ENCODE measurements at regions not wholly inside any gene's neighbourhood (a gene's known extent, or its start where the extent isn't known, plus 50 kb on each side); places are given as distances from the start of the nearest gene placed in this dataset.
"Not testable (repeated sequence)": the region's sequence is repeated elsewhere in the genome, so short reads cannot be mapped to it uniquely, and the experiment has no call there.

- DNase-seq = no peak
These were observed 756.3 kb downstream of the BCKDHB start for GRCh38 chr6:80862756-80863155.

DNA sequence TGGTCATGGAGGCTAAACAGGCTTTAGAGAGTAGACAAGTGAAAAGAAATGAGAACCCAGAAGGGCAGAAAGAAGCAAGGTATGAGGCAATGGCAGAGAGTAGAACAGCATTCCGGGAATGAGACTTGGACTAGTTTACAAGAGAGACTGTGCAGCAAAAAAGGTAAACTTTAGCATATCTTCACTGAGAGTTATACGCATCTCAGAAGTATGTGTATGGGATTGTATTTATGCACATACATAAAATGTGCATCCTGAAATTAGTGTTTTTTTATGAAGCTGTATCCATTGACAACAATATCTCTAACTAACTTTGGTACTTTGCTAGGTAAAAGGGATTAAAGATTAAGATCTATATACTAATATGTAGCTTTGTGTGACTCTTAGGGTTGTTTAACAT lies 753.6 kb downstream of the BCKDHB start:
- no peak for DNase-seq

GRCh38 chr6:80847973-80848372 lies 741.5 kb downstream of the BCKDHB start:
- DNase-seq = not testable (repeated sequence)

DNA sequence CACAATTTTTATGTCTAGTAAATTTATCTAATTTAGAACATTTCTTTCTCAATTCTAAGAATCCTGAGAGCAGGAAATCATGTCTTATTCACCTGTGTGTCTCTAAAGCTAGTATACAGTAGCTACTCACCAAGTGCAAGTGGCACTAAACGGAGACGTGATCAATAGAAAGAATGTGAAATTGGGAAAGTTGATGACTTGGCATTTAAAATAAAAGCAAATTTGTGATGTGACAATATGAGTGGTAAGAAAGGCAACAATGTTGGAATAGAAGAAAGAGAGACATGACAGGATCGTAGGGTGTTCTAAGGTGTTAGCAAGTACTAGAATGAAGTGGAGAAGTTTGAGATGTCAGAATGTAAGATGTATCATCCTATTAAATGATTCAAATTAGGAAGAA lies 725.9 kb downstream of the BCKDHB start:
- no peak for DNase-seq

DNA sequence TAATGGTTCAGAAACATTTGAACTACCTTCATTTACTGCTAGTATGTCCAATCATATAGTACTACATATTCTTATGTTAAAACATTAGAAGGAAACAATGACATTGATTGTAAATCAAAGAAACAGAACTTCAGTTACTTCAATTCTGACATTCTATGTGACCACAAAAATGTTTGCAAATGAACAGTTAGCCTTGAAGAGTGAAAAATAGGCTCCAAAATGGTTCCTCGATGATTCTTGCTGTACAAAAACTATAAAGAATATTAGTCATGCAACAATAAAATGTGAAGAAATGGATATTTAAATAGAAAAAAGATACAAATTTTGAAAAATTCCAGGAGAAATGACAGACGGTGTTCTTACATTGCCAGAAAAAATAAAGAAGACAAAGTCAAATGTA lies 686.9 kb downstream of the BCKDHB start:
- DNase-seq = no peak

DNA sequence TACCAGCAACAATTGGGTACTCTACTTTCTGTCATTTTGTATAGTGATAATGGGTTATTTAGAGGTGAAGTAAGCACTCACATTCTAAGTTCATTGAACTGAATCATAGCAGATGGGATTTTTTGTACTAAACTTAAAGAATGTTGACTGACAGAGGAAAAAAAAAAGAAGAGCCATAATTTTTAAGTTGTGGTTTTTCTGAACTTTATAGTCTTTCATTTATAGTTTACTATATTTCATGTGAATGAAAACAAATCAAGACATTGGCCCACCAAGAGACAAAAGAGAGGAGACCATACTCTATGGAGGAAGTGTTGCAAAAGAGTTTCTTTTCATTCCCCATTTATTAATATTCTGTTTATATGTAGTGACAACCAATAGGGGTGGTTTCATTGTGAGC lies 685.7 kb downstream of the BCKDHB start:
- DNase-seq = no peak

DNA sequence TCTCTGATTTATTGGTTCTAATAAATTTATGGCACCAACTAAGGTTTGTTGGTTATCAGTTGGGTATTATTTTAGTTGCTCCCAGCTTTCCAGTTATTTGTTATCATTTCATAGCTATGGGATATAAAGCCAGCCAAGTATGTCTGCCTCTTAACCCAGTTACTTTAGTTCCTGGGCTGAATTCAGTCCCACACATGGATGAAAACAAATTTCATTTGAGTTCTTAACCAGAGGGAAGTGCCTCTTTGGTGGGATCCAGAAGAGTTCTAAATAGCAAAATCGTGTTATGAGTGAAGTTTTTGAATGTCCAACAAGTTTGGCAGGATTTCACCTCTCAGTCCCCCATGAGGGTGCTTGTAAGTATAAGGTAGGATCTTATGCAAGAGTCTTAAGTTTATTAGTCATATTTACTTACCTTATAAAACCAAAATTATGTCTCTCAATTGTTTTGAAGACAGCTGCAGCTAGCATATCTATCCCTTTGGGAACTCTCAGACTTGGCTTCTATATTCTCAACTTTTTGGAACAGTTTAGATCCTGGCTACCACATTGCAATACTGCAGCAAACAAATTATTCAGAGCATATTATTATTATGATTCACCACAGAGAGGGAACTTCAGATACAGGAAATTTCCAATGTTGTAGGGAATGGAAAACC lies 683.6 kb downstream of the BCKDHB start:
- DNase-seq = no peak

GRCh38 chr6:80783271-80783670 lies 676.8 kb downstream of the BCKDHB start:
- not testable (repeated sequence) for DNase-seq

GRCh38 chr6:80771941-80772340 lies 665.5 kb downstream of the BCKDHB start:
- DNase-seq = no peak

GRCh38 chr6:80769106-80769505 lies 662.6 kb downstream of the BCKDHB start:
- DNase-seq = no peak

DNA sequence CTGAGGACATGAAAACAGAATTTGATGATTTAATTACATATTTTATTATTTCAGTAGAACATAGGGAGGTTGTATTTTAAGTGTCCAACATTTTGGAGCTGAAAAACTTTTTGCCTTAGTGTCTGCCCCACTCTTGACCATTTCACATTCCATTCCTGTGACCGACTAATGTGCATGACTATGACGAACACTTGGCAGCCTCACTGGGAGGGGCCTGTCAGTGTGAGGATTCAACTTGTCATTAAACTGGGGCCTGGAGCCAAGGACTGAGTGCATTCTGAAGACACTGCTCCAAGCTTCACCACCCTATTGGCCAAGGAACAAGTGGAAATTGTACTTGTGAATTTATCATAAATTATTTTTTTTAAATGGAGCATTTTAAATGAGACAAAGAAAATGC lies 661.3 kb downstream of the BCKDHB start:
- no peak for DNase-seq

- DNase-seq = no peak
These were observed 637.7 kb downstream of the BCKDHB start for GRCh38 chr6:80744213-80744612.

- no peak for DNase-seq
These were observed 636.0 kb downstream of the BCKDHB start for GRCh38 chr6:80742481-80742880.

DNA sequence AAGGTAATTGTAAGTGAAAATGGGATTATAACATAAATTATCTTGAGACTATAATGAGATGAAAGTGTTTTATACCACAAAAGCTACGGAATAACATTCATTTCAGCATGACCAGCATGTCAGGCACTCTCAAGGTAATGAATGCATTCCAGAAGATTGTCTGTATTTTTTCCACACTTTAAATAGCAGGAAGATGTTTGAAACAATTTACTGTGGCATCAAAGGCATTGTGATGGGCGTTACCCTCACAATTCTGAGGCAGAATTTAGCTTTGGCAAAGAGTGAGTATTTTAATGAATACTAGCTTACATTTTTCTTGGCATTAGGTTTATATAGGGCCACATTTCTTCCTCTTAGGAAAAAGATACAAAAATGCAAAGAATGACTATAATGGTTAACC lies 627.2 kb downstream of the BCKDHB start:
- no peak for DNase-seq

DNA sequence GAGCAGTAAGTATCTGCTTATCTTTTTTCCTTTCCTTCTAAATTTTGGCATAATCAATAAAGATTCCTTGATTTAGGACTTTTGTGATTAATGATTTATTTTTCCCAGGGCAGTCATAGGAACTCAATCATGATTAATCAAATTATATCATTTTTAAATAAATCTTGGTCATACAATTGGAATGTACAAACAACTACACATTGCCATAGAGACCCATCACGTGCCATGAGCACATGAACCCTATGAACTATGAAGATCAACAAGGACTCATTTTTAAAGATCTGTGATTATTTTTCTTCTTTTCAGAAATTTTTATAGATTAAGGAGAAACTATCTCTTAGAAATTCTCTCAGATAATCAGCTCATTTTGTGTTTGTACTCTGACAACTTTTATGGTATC lies 622.4 kb downstream of the BCKDHB start:
- DNase-seq = no peak

- no peak for DNase-seq
These were observed 621.8 kb downstream of the BCKDHB start for GRCh38 chr6:80728101-80728750.

DNA sequence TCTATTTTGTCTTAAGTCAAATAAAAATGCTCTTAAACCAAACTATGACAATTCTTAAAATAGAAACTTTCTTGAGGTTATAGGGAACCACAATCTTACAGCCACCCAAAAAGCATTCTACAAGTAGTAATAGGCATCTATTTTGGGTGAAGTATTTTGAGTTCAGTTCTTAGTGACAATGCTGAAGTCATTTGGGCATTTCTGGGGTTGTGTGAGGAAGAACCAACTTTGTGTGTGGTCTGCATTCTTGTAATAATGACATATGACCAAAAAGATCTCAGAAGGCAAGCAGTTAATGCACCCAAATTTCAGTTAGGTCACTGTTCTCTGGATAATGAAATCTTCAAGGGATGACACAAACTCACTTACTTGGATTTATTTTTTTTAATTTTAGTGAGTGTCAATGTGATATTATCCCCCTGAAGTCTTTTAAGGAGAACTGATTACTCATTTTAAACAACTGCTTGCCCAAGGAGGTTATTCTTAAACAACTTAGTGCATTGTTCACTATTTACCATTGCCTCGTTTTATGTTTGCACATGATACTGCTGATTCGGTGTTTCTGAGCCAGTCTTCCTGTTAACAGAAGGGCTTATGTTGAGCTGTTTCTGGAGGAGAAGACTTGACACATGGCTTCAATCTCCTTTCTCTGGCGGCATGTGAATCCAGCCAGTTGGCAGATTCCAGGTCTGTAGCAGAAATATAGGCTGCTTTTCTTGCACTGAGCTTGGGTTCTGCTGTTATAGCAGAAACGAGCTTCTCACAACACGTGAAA lies 618.9 kb downstream of the BCKDHB start:
- no peak for DNase-seq

DNA sequence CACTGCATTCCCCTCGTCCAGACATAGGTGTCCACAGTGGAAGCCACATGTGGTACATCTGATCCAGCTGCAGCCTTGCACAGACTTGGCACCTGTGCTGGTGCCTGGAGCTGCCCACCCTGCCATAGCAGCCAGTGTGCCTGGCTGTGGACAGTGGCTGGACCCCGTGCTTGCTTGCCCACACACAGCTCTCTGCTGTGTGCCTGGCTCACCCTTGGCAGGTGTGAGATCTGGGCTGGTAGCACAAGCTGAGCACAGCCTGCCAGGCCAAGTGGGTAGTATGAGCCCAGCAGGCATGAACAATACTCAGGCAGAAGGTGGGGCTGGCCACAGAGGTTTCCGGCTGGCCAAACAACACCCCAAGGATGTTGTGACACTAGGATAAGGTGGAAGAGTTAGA lies 614.4 kb downstream of the BCKDHB start:
- no peak for DNase-seq

DNA sequence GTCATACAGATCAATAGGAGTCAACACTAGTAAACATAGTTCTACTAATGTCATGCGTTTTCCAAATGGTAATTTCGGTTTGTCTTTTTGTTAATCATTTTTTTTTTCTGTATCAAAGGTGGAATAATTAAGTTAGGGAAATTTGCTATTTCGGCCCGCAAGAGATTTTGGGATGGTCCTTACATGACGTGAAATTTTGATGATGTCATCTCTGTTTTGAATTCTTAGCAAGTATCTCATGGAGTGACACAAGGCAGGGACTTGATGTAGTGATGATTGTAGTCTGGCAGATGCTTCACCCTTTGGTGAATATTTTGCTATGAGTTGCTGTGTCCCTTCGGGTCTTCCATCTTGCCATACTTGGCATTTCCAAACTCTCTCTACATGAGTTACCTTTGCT lies 608.0 kb downstream of the BCKDHB start:
- no peak for DNase-seq

DNA sequence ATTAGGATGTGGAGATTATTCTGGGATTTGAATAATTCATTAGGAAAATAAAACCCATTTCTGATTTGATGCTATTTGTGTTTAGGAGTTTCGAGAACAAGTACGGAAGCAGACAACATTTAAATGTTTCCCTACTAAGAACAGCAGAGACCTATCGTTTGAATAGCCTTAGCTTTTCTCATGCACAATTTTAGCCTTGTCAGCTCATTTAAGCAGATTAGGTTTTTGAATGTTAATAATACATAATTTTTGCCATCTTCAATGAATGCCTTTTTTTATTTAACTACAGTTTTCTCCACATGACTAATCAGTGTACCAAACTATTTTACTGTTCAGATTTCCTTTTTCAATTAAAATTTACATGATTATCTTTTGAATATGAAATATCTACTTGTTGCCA lies 592.0 kb downstream of the BCKDHB start:
- DNase-seq = no peak

- DNase-seq = no peak
These were observed 589.8 kb downstream of the BCKDHB start for GRCh38 chr6:80696268-80696667.

DNA sequence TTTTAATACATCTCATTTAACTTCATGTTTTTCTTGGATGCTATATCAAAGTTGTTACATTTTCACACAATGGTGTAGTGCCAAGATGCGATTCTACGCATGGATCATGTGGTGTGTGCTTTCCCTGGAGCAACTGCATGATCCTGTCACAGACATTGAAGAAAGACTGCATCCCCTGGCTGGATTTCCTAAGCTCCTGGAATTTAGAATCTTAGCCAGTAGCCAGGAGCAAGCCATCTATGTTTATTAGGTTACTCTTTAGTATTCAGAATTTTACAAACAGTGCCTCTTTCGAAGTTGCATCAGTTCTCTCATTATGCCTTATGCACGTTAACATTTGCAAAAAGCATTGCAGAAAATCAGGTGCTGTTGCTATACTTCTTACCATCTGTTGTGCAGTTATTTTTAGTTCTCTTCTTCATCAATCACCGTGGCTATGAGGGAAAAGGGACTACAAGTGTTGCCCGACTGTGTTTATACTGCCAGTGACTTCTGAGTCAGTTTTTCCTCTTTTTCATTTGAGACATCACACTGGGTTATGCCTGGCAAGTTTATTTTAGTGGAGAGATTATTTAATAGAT lies 584.2 kb downstream of the BCKDHB start:
- no peak for DNase-seq

- no peak for DNase-seq
These were observed 583.4 kb downstream of the BCKDHB start for GRCh38 chr6:80689716-80690395.
